H1 (cell line): ENCODE measurements at regions not wholly inside any gene's neighbourhood (a gene's known extent, or its start where the extent isn't known, plus 50 kb on each side); places are given as distances from the start of the nearest gene placed in this dataset.

Source experiments
- BCL11A ChIP-seq, 2 experiments: IDR thresholded peaks; one replicate each; pipeline ENCODE4 v1.6.1; 2011; ENCODE audit warnings: low read depth in 2 of 2, low read length in 2 of 2, mild to moderate bottlenecking in 2 of 2
- CBX5 ChIP-seq: fragments of 300-800, 300-1000 bp; sonication (generic); IDR thresholded peaks from 2 replicates; pipeline ENCODE4 v1.7.1; 2016; ENCODE audit warnings: antibody characterized with exemption, low read length, low read depth
- GTF2F1 ChIP-seq: IDR thresholded peaks from 2 replicates; pipeline ENCODE4 v1.6.1; 2012; ENCODE audit warnings: low read depth, low read length, improper control_type of control experiment, borderline replicate concordance
- NANOG ChIP-seq: IDR thresholded peaks from 2 replicates; pipeline ENCODE4 v1.6.1; 2011; ENCODE audit warnings: low read length, low read depth, mild to moderate bottlenecking, inconsistent platforms; ENCODE audit not compliant: insufficient read depth, poor library complexity, severe bottlenecking

DNA sequence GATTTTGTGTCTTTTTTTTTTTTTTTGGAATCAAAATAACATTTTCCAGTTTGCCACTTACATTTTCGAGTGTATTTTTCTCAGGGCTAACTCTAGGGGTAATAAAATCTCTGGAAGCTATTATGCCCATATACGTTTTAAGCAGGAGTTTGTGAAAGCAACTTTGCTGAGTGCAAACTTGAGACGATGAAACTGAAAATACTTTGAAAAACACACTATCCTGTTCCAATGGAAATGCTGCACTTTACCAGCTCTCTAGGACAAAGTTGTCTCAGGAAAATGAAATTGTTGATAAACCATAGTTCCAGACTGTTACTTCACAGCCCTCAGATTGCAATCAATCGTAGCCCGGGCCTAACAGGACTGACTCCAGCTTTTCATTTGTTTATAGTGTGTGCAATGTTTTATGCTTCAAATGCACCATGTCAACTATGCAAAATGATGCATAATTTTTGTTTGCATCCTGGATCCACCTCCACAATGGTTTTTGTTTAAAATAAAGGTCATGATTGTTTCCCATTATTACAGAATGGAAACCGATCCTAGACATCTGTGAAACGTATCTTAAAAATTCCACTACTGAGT is 220.6 kb upstream of the PKN2 start (continued):
- no peak for TF ChIP-seq NANOG
- TF ChIP-seq GTF2F1: no peak
- no peak for TF ChIP-seq BCL11A (IDR thresholded peaks at IDR 0.05; ENCODE audit: low read depth in 2 of 2, low read length in 2 of 2)
- TF ChIP-seq CBX5: no peak
- TF ChIP-seq, all 59 proteins: peak for 0
